Endothelial cell of umbilical vein (primary cell): ENCODE measurements at regions not wholly inside any gene's neighbourhood (a gene's known extent, or its start where the extent isn't known, plus 50 kb on each side); places are given as distances from the start of the nearest gene placed in this dataset.

Experiments used
- BruUV-seq: library from RNA; stranded (reverse); fragments of 400-500 nt; replicated peaks from 2 replicates; lab custom pipeline; 2021; lab: Mats Ljungman, UMichigan
- CTCF ChIA-PET: fragments of 300-600, 350-600 bp; sonication (Branson Sonifier 250); formaldehyde crosslinking; loops from one replicate; lab custom pipeline; 2021; ENCODE audit warnings: antibody characterized with exemption, inconsistent platforms; lab: Charles Lee
- POLR2A ChIA-PET: fragments of 300-600, 350-600 bp; sonication (Branson Sonifier 250); formaldehyde crosslinking; loops from one replicate; lab custom pipeline; 2021; ENCODE audit warnings: antibody characterized with exemption, inconsistent platforms; lab: Charles Lee
- DNase-seq: peaks from one replicate; pipeline ENCODE4 v3.0.0-alpha.2; 2011; ENCODE audit warnings: low read depth, low spot score
- FAIRE-seq: peaks from 2 replicates; lab custom pipeline; 2011; peaks lifted over from hg19 to GRCh38; lab: Jason Lieb, UNC
- H2AFZ ChIP-seq: 2 replicates; pipeline ENCODE4 v1.6.0; 2012; ENCODE audit warnings: low read depth, low read length, control low read depth, inconsistent platforms
- H3K27ac ChIP-seq: 2 replicates; pipeline ENCODE4 v1.5.1; 2011; ENCODE audit warnings: low read depth, mild to moderate bottlenecking, control low read depth, low read length, moderate library complexity; ENCODE audit not compliant: insufficient read depth
- H3K27me3 ChIP-seq, 2 experiments: 2 replicates each; pipeline versions ENCODE4 v1.6.0 to v1.6.1; 2011; ENCODE audit warnings: low read length in 2 of 2, mixed read lengths in 1 of 2; ENCODE audit not compliant: control insufficient read depth in 2 of 2, insufficient read depth in 2 of 2
- H3K36me3 ChIP-seq, 2 experiments: 2 replicates in 1 of 2; 3 replicates in 1 of 2; pipeline ENCODE4 v1.5.1; 2011; ENCODE audit warnings: low read length in 2 of 2, mild to moderate bottlenecking in 1 of 2, moderate library complexity in 1 of 2; ENCODE audit not compliant: control insufficient read depth in 2 of 2, insufficient read depth in 2 of 2; ENCODE audit errors: extremely low read depth in 1 of 2
- H3K4me1 ChIP-seq: 3 replicates; pipeline ENCODE4 v1.5.1; 2011; ENCODE audit warnings: mild to moderate bottlenecking, low read length; ENCODE audit not compliant: control insufficient read depth, insufficient read depth; ENCODE audit errors: extremely low read depth
- H3K4me2 ChIP-seq: 2 replicates; pipeline ENCODE4 v1.6.1; 2011; ENCODE audit warnings: low read length, control low read depth, mixed read lengths; ENCODE audit not compliant: insufficient read depth
- H3K4me3 ChIP-seq, 3 experiments: fragments of 200-600 bp in 1 of 3; sonication (generic), shearing (Covaris generic) in 1 of 3; replicated peaks in 1 of 3; 2 replicates each; pipeline ENCODE4 v1.5.1; 2011 to 2016; ENCODE audit warnings: control low read depth in 3 of 3, low read length in 3 of 3, mild to moderate bottlenecking in 2 of 3, inconsistent platforms in 1 of 3, low read depth in 1 of 3, moderate library complexity in 1 of 3; ENCODE audit not compliant: insufficient read depth in 1 of 3
- H3K79me2 ChIP-seq: 2 replicates; pipeline ENCODE4 v1.6.0; 2012; ENCODE audit warnings: low read length, inconsistent platforms; ENCODE audit not compliant: control insufficient read depth, insufficient read depth
- H3K9ac ChIP-seq: replicated peaks from 2 replicates; pipeline ENCODE3; 2011; ENCODE audit warnings: low read length, control low read depth; ENCODE audit not compliant: insufficient read depth; ENCODE audit errors: extremely low read depth
- H3K9me1 ChIP-seq: replicated peaks from 3 replicates; pipeline ENCODE4 v1.6.0; 2011; ENCODE audit warnings: mild to moderate bottlenecking, low read length; ENCODE audit not compliant: control insufficient read depth, insufficient read depth; ENCODE audit errors: extremely low read depth
- H3K9me3 ChIP-seq: replicated peaks from 2 replicates; pipeline ENCODE4 v1.5.1; 2012; ENCODE audit warnings: low read length, inconsistent platforms; ENCODE audit not compliant: control insufficient read depth, insufficient read depth
- H4K20me1 ChIP-seq: replicated peaks from 2 replicates; pipeline ENCODE3; 2011; ENCODE audit warnings: mild to moderate bottlenecking, low read length; ENCODE audit not compliant: control insufficient read depth, insufficient read depth; ENCODE audit errors: extremely low read depth
- EZH2 ChIP-seq: IDR thresholded peaks from 2 replicates; pipeline ENCODE4 v1.6.1; 2012; ENCODE audit warnings: borderline replicate concordance, low read depth, mild to moderate bottlenecking, moderate library complexity, low read length, inconsistent platforms; ENCODE audit not compliant: severe bottlenecking
- FOS ChIP-seq: IDR thresholded peaks from 2 replicates; pipeline ENCODE4 v1.6.1; 2011; ENCODE audit warnings: mild to moderate bottlenecking, low read length, moderate library complexity, borderline replicate concordance; ENCODE audit not compliant: insufficient read depth
- GATA2 ChIP-seq: IDR thresholded peaks from 2 replicates; pipeline ENCODE4 v1.7.0; 2011; ENCODE audit warnings: low read depth, mild to moderate bottlenecking, moderate library complexity, mixed read lengths, low read length; ENCODE audit not compliant: insufficient read length, insufficient read depth
- JUN ChIP-seq: IDR thresholded peaks from 2 replicates; pipeline ENCODE4 v1.6.1; 2011; ENCODE audit warnings: borderline replicate concordance, low read depth; ENCODE audit not compliant: insufficient read length, insufficient read depth
- MYC ChIP-seq: IDR thresholded peaks from one replicate; pipeline ENCODE4 v1.6.1; 2011; ENCODE audit warnings: mild to moderate bottlenecking, low read depth, low read length
- POLR2AphosphoS5 ChIP-seq: IDR thresholded peaks from 2 replicates; pipeline ENCODE4 v1.6.1; 2012; ENCODE audit warnings: low read depth, mild to moderate bottlenecking, control low read depth, low read length, moderate library complexity; ENCODE audit not compliant: insufficient read depth
- dilution Hi-C: fragments of 300-500 bp; cut with MboI; formaldehyde crosslinking; loops from one replicate; pipeline ENCODE4 v1.15.0; 2019; ENCODE audit warnings: low sequenced_read_pairs; ENCODE audit not compliant: extremely low pct_ligation_motif_present
- intact Hi-C: fragments of 100-400 bp; cut with micrococcal nuclease; formaldehyde crosslinking; loops from one replicate; pipeline ENCODE4 v1.10.0; 2022
- TF ChIP-seq, protein P1 (sequence below): IDR thresholded peaks from 2 replicates; pipeline ENCODE4 v1.6.1; 2011; ENCODE audit not compliant: insufficient read depth, insufficient read length
- TF ChIP-seq, protein P2 (sequence below), 2 donors: IDR thresholded peaks; 1 replicate in 1 of 2; 2 replicates in 1 of 2; pipeline ENCODE4 v1.5.1; 2011; ENCODE audit warnings: low read length in 2 of 2, mild to moderate bottlenecking in 2 of 2, moderate library complexity in 2 of 2, control low read depth in 1 of 2, inconsistent platforms in 1 of 2, low read depth in 1 of 2; ENCODE audit not compliant: insufficient read depth in 1 of 2; ENCODE audit errors: extremely low read depth in 1 of 2

DNA sequence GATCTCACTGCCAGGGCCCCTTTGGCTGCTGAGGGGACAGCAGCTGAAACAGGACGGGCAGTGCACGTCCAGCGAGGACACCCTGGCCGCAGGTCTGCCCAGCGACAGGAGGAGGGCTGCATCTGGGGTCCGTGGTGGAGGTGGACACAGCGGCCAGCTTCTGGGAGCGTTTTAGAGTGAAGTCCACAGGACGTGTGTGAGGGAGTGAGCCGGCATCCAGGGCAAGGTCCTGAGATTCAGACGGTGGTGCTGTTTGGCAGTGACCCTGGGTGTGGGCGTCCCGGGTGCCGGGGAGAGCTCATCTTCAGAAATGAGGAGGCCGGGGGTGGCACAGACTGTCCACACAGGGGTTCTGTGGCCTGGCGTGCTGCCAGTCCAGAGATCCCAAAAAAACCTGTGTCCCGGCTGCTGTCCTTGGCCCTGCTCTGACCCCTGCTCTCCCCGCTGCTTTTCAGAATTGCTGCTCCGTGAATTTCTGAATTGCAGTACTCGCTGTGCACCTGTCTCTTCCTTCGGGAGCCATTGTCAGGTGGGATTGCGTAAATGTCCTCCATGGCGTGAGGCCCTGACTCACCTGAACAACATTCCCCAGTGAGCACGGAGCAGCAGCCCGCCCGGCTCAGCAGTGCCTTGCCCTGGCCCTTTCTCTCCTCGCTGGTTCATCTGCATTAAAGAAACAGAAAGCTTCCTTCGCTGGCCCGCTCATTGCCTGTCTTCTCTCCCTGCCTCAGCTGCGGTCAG, 183.5 kb upstream of the C14orf180 start:
- Histone ChIP-seq H3K9ac (no peak overlapping the region), H3K9me1 (no peaks in the 10 kb centered on the region), H3K4me3 (no peak overlapping the region), H3K36me3 (no peaks in the 10 kb centered on the region), H3K9me3 (no peaks in the 10 kb centered on the region), H4K20me1 (no peaks in the 10 kb centered on the region), H3K27ac (no peak overlapping the region), H3K27me3 (no peaks in the 10 kb centered on the region), H3K4me2 (no peak overlapping the region), H3K79me2 (no peaks in the 10 kb centered on the region), H2AFZ (no peak overlapping the region), H3K4me1 (peaks cover 5% of the 10 kb centered on the region)
- dilution Hi-C loops (no loop called here), intact Hi-C loops (no loop called here)
- DNase-seq (no peak), FAIRE-seq (no peak)
- no TSS peak for BruUV-seq
- TF ChIP-seq POLR2AphosphoS5 (no peak), JUN (no peak), MYC (no peak), GATA2 (no peak), FOS (no peak), EZH2 (no peak)
- TF ChIP-seq, protein P1, sequence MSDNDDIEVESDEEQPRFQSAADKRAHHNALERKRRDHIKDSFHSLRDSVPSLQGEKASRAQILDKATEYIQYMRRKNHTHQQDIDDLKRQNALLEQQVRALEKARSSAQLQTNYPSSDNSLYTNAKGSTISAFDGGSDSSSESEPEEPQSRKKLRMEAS = no peak
- TF ChIP-seq, protein P2, sequence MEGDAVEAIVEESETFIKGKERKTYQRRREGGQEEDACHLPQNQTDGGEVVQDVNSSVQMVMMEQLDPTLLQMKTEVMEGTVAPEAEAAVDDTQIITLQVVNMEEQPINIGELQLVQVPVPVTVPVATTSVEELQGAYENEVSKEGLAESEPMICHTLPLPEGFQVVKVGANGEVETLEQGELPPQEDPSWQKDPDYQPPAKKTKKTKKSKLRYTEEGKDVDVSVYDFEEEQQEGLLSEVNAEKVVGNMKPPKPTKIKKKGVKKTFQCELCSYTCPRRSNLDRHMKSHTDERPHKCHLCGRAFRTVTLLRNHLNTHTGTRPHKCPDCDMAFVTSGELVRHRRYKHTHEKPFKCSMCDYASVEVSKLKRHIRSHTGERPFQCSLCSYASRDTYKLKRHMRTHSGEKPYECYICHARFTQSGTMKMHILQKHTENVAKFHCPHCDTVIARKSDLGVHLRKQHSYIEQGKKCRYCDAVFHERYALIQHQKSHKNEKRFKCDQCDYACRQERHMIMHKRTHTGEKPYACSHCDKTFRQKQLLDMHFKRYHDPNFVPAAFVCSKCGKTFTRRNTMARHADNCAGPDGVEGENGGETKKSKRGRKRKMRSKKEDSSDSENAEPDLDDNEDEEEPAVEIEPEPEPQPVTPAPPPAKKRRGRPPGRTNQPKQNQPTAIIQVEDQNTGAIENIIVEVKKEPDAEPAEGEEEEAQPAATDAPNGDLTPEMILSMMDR (IDR thresholded peaks at IDR 0.05; ENCODE audit: extremely low read depth in 1 of 2, insufficient read depth in 1 of 2, low read depth in 1 of 2, low read length in 2 of 2) = no peak
- CTCF ChIA-PET = no interaction called here
- POLR2A ChIA-PET = no interaction called here
